Adrenal gland (tissue), 5 donors: ENCODE measurements at regions not wholly inside any gene's neighbourhood (a gene's known extent, or its start where the extent isn't known, plus 50 kb on each side); places are given as distances from the start of the nearest gene placed in this dataset.

ENCODE experiments used
- POLR2A ChIP-seq, 2 donors: fragments of 450-650 bp; IDR thresholded peaks; one replicate each; pipeline ENCODE4 v1.6.1; 2017; ENCODE audit warnings: antibody characterized with exemption in 2 of 2, mild to moderate bottlenecking in 2 of 2, moderate library complexity in 1 of 2
- TF ChIP-seq, protein P1 (sequence below), 6 experiments: fragments of 450-650 bp in 4 of 6; fragments of 200-600 bp in 2 of 6; sonication (generic) in 1 of 6; IDR thresholded peaks; 1 replicate in 5 of 6; 2 replicates in 1 of 6; pipeline versions ENCODE4 v1.5.1 to v1.8.0; 2016 to 2021; ENCODE audit warnings: antibody characterized with exemption in 6 of 6, mild to moderate bottlenecking in 2 of 6, moderate library complexity in 1 of 6
- donor health status: DM: no; HTN: no; CAD: no.

DNA sequence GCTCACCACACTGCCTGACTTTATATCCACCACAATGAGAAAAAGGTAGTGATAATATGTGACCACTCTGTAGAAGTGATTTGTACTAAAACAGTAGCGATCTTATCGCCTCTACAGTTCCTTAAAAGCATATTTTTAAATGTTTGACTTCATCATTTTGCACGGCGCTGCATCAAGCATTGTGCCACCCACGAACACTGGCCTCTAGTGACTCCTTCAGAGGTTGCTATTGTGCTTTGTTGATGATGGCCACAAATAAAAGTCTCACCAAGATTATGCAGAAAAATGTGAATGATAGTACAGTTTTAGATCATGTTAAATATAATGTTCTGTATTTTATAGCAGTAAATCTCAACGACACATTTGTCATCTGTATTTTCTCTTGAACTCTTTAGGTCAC is 186.5 kb upstream of the NCAM2 start:
- TF ChIP-seq, protein P1, sequence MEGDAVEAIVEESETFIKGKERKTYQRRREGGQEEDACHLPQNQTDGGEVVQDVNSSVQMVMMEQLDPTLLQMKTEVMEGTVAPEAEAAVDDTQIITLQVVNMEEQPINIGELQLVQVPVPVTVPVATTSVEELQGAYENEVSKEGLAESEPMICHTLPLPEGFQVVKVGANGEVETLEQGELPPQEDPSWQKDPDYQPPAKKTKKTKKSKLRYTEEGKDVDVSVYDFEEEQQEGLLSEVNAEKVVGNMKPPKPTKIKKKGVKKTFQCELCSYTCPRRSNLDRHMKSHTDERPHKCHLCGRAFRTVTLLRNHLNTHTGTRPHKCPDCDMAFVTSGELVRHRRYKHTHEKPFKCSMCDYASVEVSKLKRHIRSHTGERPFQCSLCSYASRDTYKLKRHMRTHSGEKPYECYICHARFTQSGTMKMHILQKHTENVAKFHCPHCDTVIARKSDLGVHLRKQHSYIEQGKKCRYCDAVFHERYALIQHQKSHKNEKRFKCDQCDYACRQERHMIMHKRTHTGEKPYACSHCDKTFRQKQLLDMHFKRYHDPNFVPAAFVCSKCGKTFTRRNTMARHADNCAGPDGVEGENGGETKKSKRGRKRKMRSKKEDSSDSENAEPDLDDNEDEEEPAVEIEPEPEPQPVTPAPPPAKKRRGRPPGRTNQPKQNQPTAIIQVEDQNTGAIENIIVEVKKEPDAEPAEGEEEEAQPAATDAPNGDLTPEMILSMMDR (IDR thresholded peaks at IDR 0.05), result no peak
- TF ChIP-seq POLR2A (IDR thresholded peaks at IDR 0.05), result no peak
